ENCODE measurements at regions not wholly inside any gene's neighbourhood (a gene's known extent, or its start where the extent isn't known, plus 50 kb on each side); places are given as distances from the start of the nearest gene placed in this dataset.

DNA sequence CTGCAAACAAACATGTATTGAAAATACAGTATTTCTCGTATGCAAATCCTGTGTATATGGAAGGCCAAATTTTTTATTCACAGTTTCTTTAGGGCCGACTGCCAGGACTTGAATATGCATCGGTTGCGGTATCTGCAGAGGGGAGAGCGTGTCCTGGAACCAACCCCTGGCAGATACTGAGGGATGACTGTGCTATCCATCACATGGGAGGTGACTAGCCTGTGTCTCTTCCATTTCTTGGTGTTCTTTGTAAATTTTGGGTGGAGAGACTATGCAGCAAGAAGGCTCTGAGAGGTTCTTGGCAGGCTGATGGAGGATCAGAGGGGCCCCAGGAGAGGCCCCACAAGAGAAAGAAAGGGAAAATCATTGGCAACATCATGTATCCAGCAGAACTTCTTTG, 384.3 kb downstream of the YTHDC2 start:
- H3K9me3 ChIP-seq (ENCODE audit: low read depth): no peaks in the 10 kb centered on the region
- H3K9me3 Mint-ChIP-seq: no peaks in the 10 kb centered on the region
- no peak overlapping the region for H3K4me3 ChIP-seq
- no peak overlapping the region for H3K9ac ChIP-seq
- no peaks in the 10 kb centered on the region for H3F3A ChIP-seq (ENCODE audit: low read depth)
- no peaks in the 10 kb centered on the region for H4K20me1 ChIP-seq (ENCODE audit: low read depth)
- H3K4me2 ChIP-seq: no peak overlapping the region
- H3K79me2 ChIP-seq (ENCODE audit: low read depth): no peaks in the 10 kb centered on the region
- TF ChIP-seq EZH2 (IDR thresholded peaks at IDR 0.05) (no peak), EZH2phosphoT487 (IDR thresholded peaks at IDR 0.05) (no peak), CTCF (IDR thresholded peaks at IDR 0.05) (no peak)
- no peak overlapping the region for H3K27ac Mint-ChIP-seq
- no peak overlapping the region for H3K27ac ChIP-seq
- H2AFZ ChIP-seq (replicated peaks): no peak overlapping the region
- no peaks in the 10 kb centered on the region for H3K36me3 Mint-ChIP-seq
- H3K4me3 Mint-ChIP-seq: no peak overlapping the region
- H3K4me1 Mint-ChIP-seq: peaks cover 23% of the 10 kb centered on the region
- peaks cover 4% of the 10 kb centered on the region for H3K27me3 Mint-ChIP-seq (ENCODE audit: insufficient read depth, low read depth)
- H3K36me3 ChIP-seq: no peaks in the 10 kb centered on the region
- DNase-seq (ENCODE audit: low spot score): no peak
- H3K4me1 ChIP-seq: peaks cover 16% of the 10 kb centered on the region
- H3K27me3 ChIP-seq: no peaks in the 10 kb centered on the region

GRCh38 chr5:113900141-113900540, 386.6 kb downstream of the YTHDC2 start:
- Mint-ChIP-seq H3K36me3 (no peaks in the 10 kb centered on the region), H3K9me3 (no peaks in the 10 kb centered on the region), H3K27me3 (ENCODE audit: insufficient read depth, low read depth) (peaks cover 4% of the 10 kb centered on the region), H3K4me3 (no peak overlapping the region), H3K27ac (no peak overlapping the region), H3K4me1 (peaks cover 36% of the 10 kb centered on the region)
- H3K4me1 ChIP-seq: peaks cover 11% of the 10 kb centered on the region
- H3K9ac ChIP-seq: no peak overlapping the region
- no peak overlapping the region for H2AFZ ChIP-seq (replicated peaks)
- TF ChIP-seq EZH2phosphoT487 (IDR thresholded peaks at IDR 0.05): no peak
- no peak for TF ChIP-seq EZH2 (IDR thresholded peaks at IDR 0.05)
- no peak for TF ChIP-seq CTCF (IDR thresholded peaks at IDR 0.05)
- H3K79me2 ChIP-seq (ENCODE audit: low read depth): no peaks in the 10 kb centered on the region
- no peaks in the 10 kb centered on the region for H4K20me1 ChIP-seq (ENCODE audit: low read depth)
- H3K27ac ChIP-seq: no peak overlapping the region
- H3K36me3 ChIP-seq: no peaks in the 10 kb centered on the region
- H3K9me3 ChIP-seq (ENCODE audit: low read depth): no peaks in the 10 kb centered on the region
- no peaks in the 10 kb centered on the region for H3K27me3 ChIP-seq
- H3K4me3 ChIP-seq: no peak overlapping the region
- no peak overlapping the region for H3K4me2 ChIP-seq
- H3F3A ChIP-seq (ENCODE audit: low read depth): no peaks in the 10 kb centered on the region
- no peak for DNase-seq (ENCODE audit: low spot score)

DNA sequence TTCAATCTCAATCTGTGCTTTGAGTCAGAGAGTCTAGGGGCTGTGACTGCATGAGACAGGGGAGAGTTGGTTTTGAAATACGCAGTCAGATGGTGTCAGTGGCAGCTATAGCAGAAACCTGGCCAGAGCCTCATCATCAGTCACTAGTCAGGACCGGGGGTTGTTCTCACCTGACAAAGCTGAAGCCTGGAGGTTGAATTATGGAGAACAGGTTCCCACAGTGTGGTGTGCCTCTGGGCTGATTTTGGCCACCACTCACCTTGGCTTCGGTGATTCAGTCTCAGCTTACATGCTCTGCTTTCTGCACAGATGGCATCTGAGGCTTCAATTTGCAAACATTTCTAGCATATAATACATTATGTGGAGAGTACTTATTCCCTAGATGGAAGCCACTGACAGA, 387.3 kb downstream of the YTHDC2 start:
- TF ChIP-seq CTCF (IDR thresholded peaks at IDR 0.05): no peak
- TF ChIP-seq EZH2phosphoT487 (IDR thresholded peaks at IDR 0.05): no peak
- no peak for TF ChIP-seq EZH2 (IDR thresholded peaks at IDR 0.05)

More for the DNA sequence above, 387.3 kb downstream of the YTHDC2 start:
- peaks cover 11% of the 10 kb centered on the region for H3K4me1 ChIP-seq
- Mint-ChIP-seq H3K27ac (no peak overlapping the region), H3K36me3 (no peaks in the 10 kb centered on the region), H3K4me3 (no peak overlapping the region), H3K4me1 (peaks cover 36% of the 10 kb centered on the region), H3K9me3 (no peaks in the 10 kb centered on the region), H3K27me3 (ENCODE audit: insufficient read depth, low read depth) (peaks cover 4% of the 10 kb centered on the region)
- H3K4me2 ChIP-seq: no peak overlapping the region
- DNase-seq (ENCODE audit: low spot score): no peak
- H2AFZ ChIP-seq (replicated peaks): no peak overlapping the region
- no peaks in the 10 kb centered on the region for H3K27me3 ChIP-seq
- no peaks in the 10 kb centered on the region for H3F3A ChIP-seq (ENCODE audit: low read depth)
- no peaks in the 10 kb centered on the region for H3K9me3 ChIP-seq (ENCODE audit: low read depth)
- no peaks in the 10 kb centered on the region for H3K36me3 ChIP-seq
- no peaks in the 10 kb centered on the region for H3K79me2 ChIP-seq (ENCODE audit: low read depth)
- no peaks in the 10 kb centered on the region for H4K20me1 ChIP-seq (ENCODE audit: low read depth)
- no peak overlapping the region for H3K27ac ChIP-seq
- no peak overlapping the region for H3K4me3 ChIP-seq
- H3K9ac ChIP-seq: no peak overlapping the region
